PFSK-1 (cell line): ENCODE measurements at regions not wholly inside any gene's neighbourhood (a gene's known extent, or its start where the extent isn't known, plus 50 kb on each side); places are given as distances from the start of the nearest gene placed in this dataset.

Experiments
- FOXP2 ChIP-seq: optimal IDR thresholded peaks from 2 replicates; pipeline ENCODE3; 2011; ENCODE audit warnings: borderline replicate concordance, control low read depth, inconsistent platforms; ENCODE audit not compliant: insufficient read depth; ENCODE audit errors: extremely low read length, extremely low read depth
- POLR2AphosphoS5 ChIP-seq: IDR thresholded peaks from 2 replicates; pipeline ENCODE4 v1.6.1; 2012; ENCODE audit warnings: low read depth, mild to moderate bottlenecking, control low read depth, low read length, moderate library complexity
- REST ChIP-seq, 2 experiments: IDR thresholded peaks; 2 replicates each; pipeline versions ENCODE4 v1.6.1 to v1.8.0; 2011 to 2012; ENCODE audit warnings: low read depth in 2 of 2, low read length in 2 of 2, control low read depth in 1 of 2, inconsistent platforms in 1 of 2, mild to moderate bottlenecking in 1 of 2, moderate library complexity in 1 of 2; ENCODE audit not compliant: insufficient read depth in 1 of 2
- SIN3A ChIP-seq: IDR thresholded peaks from 2 replicates; pipeline ENCODE4 v1.6.1; 2012; ENCODE audit warnings: mild to moderate bottlenecking, low read length, moderate library complexity, borderline replicate concordance; ENCODE audit not compliant: insufficient read depth
- TAF1 ChIP-seq: IDR thresholded peaks from 2 replicates; pipeline ENCODE4 v1.6.1; 2012; ENCODE audit warnings: low read length, control low read depth, borderline replicate concordance; ENCODE audit not compliant: insufficient read depth

- TF ChIP-seq REST (IDR thresholded peaks at IDR 0.05; ENCODE audit: insufficient read depth in 1 of 2, low read depth in 2 of 2, low read length in 2 of 2) (no peak), FOXP2 (no peak), SIN3A (no peak), POLR2AphosphoS5 (no peak), TAF1 (no peak)
These were observed 190.8 kb downstream of the LTN1 start for GRCh38 chr21:28801906-28802305.

- no peak for TF ChIP-seq SIN3A
- no peak for TF ChIP-seq TAF1
- TF ChIP-seq FOXP2, result no peak
- TF ChIP-seq POLR2AphosphoS5, result no peak
- no peak for TF ChIP-seq REST (IDR thresholded peaks at IDR 0.05; ENCODE audit: insufficient read depth in 1 of 2, low read depth in 2 of 2, low read length in 2 of 2)
These were observed 192.8 kb downstream of the LTN1 start for GRCh38 chr21:28799926-28800325.

GRCh38 chr21:28798798-28799197 lies 193.9 kb downstream of the LTN1 start:
- TF ChIP-seq POLR2AphosphoS5, result no peak
- no peak for TF ChIP-seq REST (IDR thresholded peaks at IDR 0.05; ENCODE audit: insufficient read depth in 1 of 2, low read depth in 2 of 2, low read length in 2 of 2)
- no peak for TF ChIP-seq FOXP2
- TF ChIP-seq SIN3A, result no peak
- no peak for TF ChIP-seq TAF1

- TF ChIP-seq FOXP2, result no peak
- no peak for TF ChIP-seq POLR2AphosphoS5
- TF ChIP-seq TAF1, result no peak
- TF ChIP-seq SIN3A, result no peak
- TF ChIP-seq REST (IDR thresholded peaks at IDR 0.05; ENCODE audit: insufficient read depth in 1 of 2, low read depth in 2 of 2, low read length in 2 of 2), result no peak
These were observed 197.4 kb downstream of the LTN1 start for GRCh38 chr21:28795251-28795650.

- TF ChIP-seq FOXP2 (no peak), POLR2AphosphoS5 (no peak), REST (IDR thresholded peaks at IDR 0.05; ENCODE audit: insufficient read depth in 1 of 2, low read depth in 2 of 2, low read length in 2 of 2) (no peak), SIN3A (no peak), TAF1 (no peak)
These were observed 198.3 kb downstream of the LTN1 start for GRCh38 chr21:28794371-28794851.
